H1 (cell line): ENCODE measurements at regions not wholly inside any gene's neighbourhood (a gene's known extent, or its start where the extent isn't known, plus 50 kb on each side); places are given as distances from the start of the nearest gene placed in this dataset.

ENCODE experiments used
- CTCF ChIA-PET: fragments of 300-600 bp; sonication (Branson Sonifier 250); formaldehyde crosslinking; loops from one replicate; lab custom pipeline; 2021; ENCODE audit not compliant: partially characterized antibody; lab: Charles Lee
- POLR2A ChIA-PET: fragments of 300-600 bp; sonication (Branson Sonifier 250); formaldehyde crosslinking; loops from one replicate; lab custom pipeline; 2021; ENCODE audit warnings: inconsistent platforms; ENCODE audit not compliant: partially characterized antibody; lab: Charles Lee
- DNase-seq, 2 experiments: peaks; one replicate each; pipeline versions ENCODE4 v3.0.0 to v3.0.0-alpha.2; 2010 to 2022; ENCODE audit warnings: low spot score in 2 of 2, low read depth in 1 of 2, mixed read lengths in 1 of 2
- FAIRE-seq: peaks from 2 replicates; lab custom pipeline; 2011; peaks lifted over from hg19 to GRCh38; lab: Jason Lieb, UNC
- H2AFZ ChIP-seq: 2 replicates; pipeline ENCODE4 v1.8.1; 2012; ENCODE audit warnings: low read length, inconsistent platforms
- H2AK5ac ChIP-seq: 2 replicates; pipeline ENCODE4 v1.6.1; 2013; ENCODE audit warnings: low read depth, low read length
- H2BK120ac ChIP-seq: replicated peaks from 2 replicates; pipeline ENCODE3; 2013; ENCODE audit warnings: low read depth, low read length, inconsistent platforms
- H2BK12ac ChIP-seq: 2 replicates; pipeline ENCODE4 v1.6.1; 2013; ENCODE audit warnings: low read depth, low read length
- H2BK15ac ChIP-seq: 2 replicates; pipeline ENCODE4 v1.6.1; 2013; ENCODE audit warnings: low read length
- H2BK20ac ChIP-seq: 2 replicates; pipeline ENCODE4 v1.6.1; 2013; ENCODE audit warnings: low read length
- H2BK5ac ChIP-seq: 2 replicates; pipeline ENCODE4 v1.6.1; 2013; ENCODE audit warnings: low read depth, low read length
- H3K14ac ChIP-seq: 2 replicates; pipeline ENCODE4 v1.6.1; 2013; ENCODE audit warnings: inconsistent platforms; ENCODE audit not compliant: insufficient read length
- H3K18ac ChIP-seq: 2 replicates; pipeline ENCODE4 v1.6.1; 2013; ENCODE audit warnings: low read length; ENCODE audit errors: extremely low read depth
- H3K23ac ChIP-seq: 2 replicates; pipeline ENCODE4 v1.6.1; 2013; ENCODE audit warnings: inconsistent platforms; ENCODE audit not compliant: insufficient read length
- H3K23me2 ChIP-seq: 2 replicates; pipeline ENCODE4 v1.6.1; 2013; ENCODE audit warnings: low read depth, low read length
- H3K27ac ChIP-seq: 2 replicates; pipeline ENCODE4 v1.6.1; 2011; ENCODE audit warnings: low read depth, low read length, inconsistent platforms
- H3K27me3 ChIP-seq, 4 experiments: replicated peaks in 1 of 4; 1 replicate in 1 of 4; 2 replicates in 3 of 4; pipeline versions ENCODE4 v1.6.1 to v1.8.1; 2011 to 2013; ENCODE audit warnings: low read length in 3 of 4, mild to moderate bottlenecking in 3 of 4, inconsistent platforms in 2 of 4, mixed read lengths in 2 of 4, moderate library complexity in 1 of 4; ENCODE audit not compliant: control insufficient read depth in 3 of 4, insufficient read depth in 3 of 4; ENCODE audit errors: extremely low read depth in 1 of 4
- H3K36me3 ChIP-seq, 4 experiments: 2 replicates each; pipeline versions ENCODE4 v1.6.1 to v1.8.1; 2011 to 2013; ENCODE audit warnings: mild to moderate bottlenecking in 4 of 4, low read length in 3 of 4, moderate library complexity in 2 of 4, control low read depth in 1 of 4, inconsistent platforms in 1 of 4; ENCODE audit not compliant: insufficient read depth in 4 of 4, control insufficient read depth in 2 of 4
- H3K4ac ChIP-seq: replicated peaks from 2 replicates; pipeline ENCODE3; 2013; ENCODE audit warnings: low read length, low read depth, mixed read lengths, inconsistent platforms; ENCODE audit not compliant: insufficient read length
- H3K4me1 ChIP-seq, 4 experiments: replicated peaks in 1 of 4; 1 replicate in 1 of 4; 2 replicates in 3 of 4; pipeline versions ENCODE4 v1.6.1 to v1.8.1; 2011 to 2013; ENCODE audit warnings: low read length in 3 of 4, inconsistent platforms in 2 of 4, mixed read lengths in 1 of 4; ENCODE audit not compliant: insufficient read depth in 4 of 4, control insufficient read depth in 3 of 4
- H3K4me2 ChIP-seq, 2 experiments: 2 replicates each; pipeline versions ENCODE4 v1.6.1 to v1.8.1; 2011 to 2013; ENCODE audit warnings: low read depth in 2 of 2, low read length in 2 of 2, control low read depth in 1 of 2, inconsistent platforms in 1 of 2, mild to moderate bottlenecking in 1 of 2; ENCODE audit not compliant: insufficient read depth in 1 of 2
- H3K4me3 ChIP-seq, 4 experiments: fragments of 200-600, 300-600 bp in 1 of 4; sonication (generic), shearing (Covaris generic), sonication (Bioruptor Twin) in 1 of 4; 2 replicates each; pipeline versions ENCODE4 v1.5.1 to v1.8.1; 2011 to 2016; ENCODE audit warnings: low read length in 4 of 4, low read depth in 3 of 4, control low read depth in 2 of 4, inconsistent platforms in 2 of 4, mild to moderate bottlenecking in 2 of 4, mixed read lengths in 1 of 4, moderate library complexity in 1 of 4; ENCODE audit not compliant: insufficient read depth in 2 of 4; ENCODE audit errors: extremely low read depth in 1 of 4
- H3K56ac ChIP-seq: replicated peaks from 2 replicates; pipeline ENCODE3; 2013; ENCODE audit warnings: low read depth, mild to moderate bottlenecking, mixed read lengths, low read length, inconsistent platforms; ENCODE audit not compliant: insufficient read length
- H3K79me1 ChIP-seq: 2 replicates; pipeline ENCODE4 v1.6.1; 2013; ENCODE audit warnings: low read depth, low read length, control low read depth
- H3K79me2 ChIP-seq, 2 experiments: 2 replicates each; pipeline versions ENCODE4 v1.6.1 to v1.8.1; 2012 to 2013; ENCODE audit warnings: low read length in 2 of 2, mild to moderate bottlenecking in 2 of 2, inconsistent platforms in 1 of 2; ENCODE audit not compliant: insufficient read depth in 2 of 2, control insufficient read depth in 1 of 2
- H3K9ac ChIP-seq, 4 experiments: replicated peaks in 1 of 4; 1 replicate in 1 of 4; 2 replicates in 3 of 4; pipeline versions ENCODE4 v1.6.1 to v1.8.1; 2011 to 2013; ENCODE audit warnings: low read depth in 3 of 4, low read length in 3 of 4, control low read depth in 2 of 4, mild to moderate bottlenecking in 2 of 4, moderate library complexity in 2 of 4, inconsistent platforms in 1 of 4; ENCODE audit errors: extremely low read depth in 1 of 4
- H3K9me3 ChIP-seq, 2 experiments: 2 replicates each; pipeline versions ENCODE4 v1.6.1 to v1.8.1; 2012 to 2013; ENCODE audit warnings: mild to moderate bottlenecking in 2 of 2, moderate library complexity in 2 of 2, control low read depth in 1 of 2, inconsistent platforms in 1 of 2, low read depth in 1 of 2, low read length in 1 of 2, mixed read lengths in 1 of 2; ENCODE audit not compliant: insufficient read depth in 2 of 2
- H4K20me1 ChIP-seq, 2 experiments: replicated peaks in 1 of 2; 2 replicates each; pipeline versions ENCODE3 to v1.8.1; 2011 to 2013; ENCODE audit warnings: inconsistent platforms in 2 of 2, low read length in 2 of 2, mild to moderate bottlenecking in 1 of 2; ENCODE audit not compliant: insufficient read depth in 2 of 2, control insufficient read depth in 1 of 2
- H4K5ac ChIP-seq: 2 replicates; pipeline ENCODE4 v1.6.1; 2013; ENCODE audit warnings: low read length, low read depth, mixed read lengths, inconsistent platforms; ENCODE audit not compliant: insufficient read length
- H4K8ac ChIP-seq: 2 replicates; pipeline ENCODE4 v1.8.0; 2013; ENCODE audit warnings: mild to moderate bottlenecking, moderate library complexity, low read length, inconsistent platforms; ENCODE audit not compliant: insufficient read depth; ENCODE audit errors: extremely low read depth
- H4K91ac ChIP-seq: replicated peaks from 2 replicates; pipeline ENCODE3; 2013; ENCODE audit warnings: low read length, mixed read lengths, inconsistent platforms; ENCODE audit not compliant: insufficient read length
- BCL11A ChIP-seq, 2 experiments: IDR thresholded peaks; one replicate each; pipeline ENCODE4 v1.6.1; 2011; ENCODE audit warnings: low read depth in 2 of 2, low read length in 2 of 2, mild to moderate bottlenecking in 2 of 2
- CBX5 ChIP-seq: fragments of 300-800, 300-1000 bp; sonication (generic); IDR thresholded peaks from 2 replicates; pipeline ENCODE4 v1.7.1; 2016; ENCODE audit warnings: antibody characterized with exemption, low read length, low read depth
- CREB1 ChIP-seq: IDR thresholded peaks from 2 replicates; pipeline ENCODE4 v1.6.1; 2012; ENCODE audit warnings: inconsistent platforms
- EP300 ChIP-seq, 2 experiments: IDR thresholded peaks; 1 replicate in 1 of 2; 2 replicates in 1 of 2; pipeline ENCODE4 v1.6.1; 2011 to 2012; ENCODE audit warnings: low read depth in 2 of 2, low read length in 2 of 2, mild to moderate bottlenecking in 2 of 2, borderline replicate concordance in 1 of 2, inconsistent platforms in 1 of 2, moderate library complexity in 1 of 2
- EZH2 ChIP-seq: fragments of 200-600 bp; sonication (generic); IDR thresholded peaks from 2 replicates; pipeline ENCODE4 v1.7.1; 2012; ENCODE audit warnings: low read depth, mild to moderate bottlenecking, moderate library complexity, low read length, inconsistent platforms; ENCODE audit not compliant: severe bottlenecking
- HDAC2 ChIP-seq, 2 experiments: fragments of 300-600 bp in 1 of 2; sonication (generic) in 1 of 2; IDR thresholded peaks; 2 replicates each; pipeline ENCODE4 v1.6.1; 2011 to 2012; ENCODE audit warnings: low read depth in 2 of 2, low read length in 2 of 2, mild to moderate bottlenecking in 2 of 2, moderate library complexity in 2 of 2, borderline replicate concordance in 1 of 2, inconsistent platforms in 1 of 2
- KDM1A ChIP-seq: fragments of 200-600, 300-600 bp; sonication (generic); IDR thresholded peaks from 2 replicates; pipeline ENCODE4 v1.7.1; 2016; ENCODE audit warnings: mild to moderate bottlenecking, low read length, borderline replicate concordance
- KDM4A ChIP-seq: IDR thresholded peaks from one replicate; pipeline ENCODE4 v1.7.1; 2012; ENCODE audit warnings: low read depth, mild to moderate bottlenecking, moderate library complexity, low read length, inconsistent platforms; ENCODE audit not compliant: severe bottlenecking
- KDM5A ChIP-seq: fragments of 200-600 bp; IDR thresholded peaks from 2 replicates; pipeline ENCODE4 v1.7.1; 2012; ENCODE audit warnings: mild to moderate bottlenecking, low read length, inconsistent platforms, mixed read lengths
- PHF8 ChIP-seq: fragments of 200-600 bp; sonication (generic); conservative IDR thresholded peaks from 2 replicates; pipeline ENCODE4 v1.7.1; 2012; ENCODE audit warnings: low read depth, mild to moderate bottlenecking, inconsistent platforms, low read length, moderate library complexity
- POLR2AphosphoS5 ChIP-seq: IDR thresholded peaks from 2 replicates; pipeline ENCODE4 v1.6.1; 2011; ENCODE audit warnings: low read depth, low read length
- RBBP5 ChIP-seq: IDR thresholded peaks from 2 replicates; pipeline ENCODE4 v1.7.1; 2012; ENCODE audit warnings: low read depth, mild to moderate bottlenecking, inconsistent platforms, low read length, moderate library complexity, borderline replicate concordance
- WGBS, 2 experiments: shearing (Covaris generic) in 1 of 2; methylation state at CpG; one replicate each; pipeline versions ENCODE4 v1.1.6 to v1.1.7; 2013 to 2015; ENCODE audit warnings: low lambda C conversion rate in 2 of 2, mixed read lengths in 2 of 2, inconsistent platforms in 1 of 2, low coverage in 1 of 2, missing lambda C conversion rate in 1 of 2; ENCODE audit not compliant: insufficient replicate concordance in 2 of 2, insufficient coverage in 1 of 2, insufficient read length in 1 of 2; ENCODE audit errors: extremely low coverage in 1 of 2, missing lambda C conversion rate in 1 of 2; 5-methylcytosine and 5-hydroxymethylcytosine counted together
- TF ChIP-seq, protein P1 (sequence below): IDR thresholded peaks from 2 replicates; pipeline ENCODE4 v1.6.1; 2011; ENCODE audit warnings: low read depth, mild to moderate bottlenecking, low read length; ENCODE audit not compliant: insufficient read depth

DNA sequence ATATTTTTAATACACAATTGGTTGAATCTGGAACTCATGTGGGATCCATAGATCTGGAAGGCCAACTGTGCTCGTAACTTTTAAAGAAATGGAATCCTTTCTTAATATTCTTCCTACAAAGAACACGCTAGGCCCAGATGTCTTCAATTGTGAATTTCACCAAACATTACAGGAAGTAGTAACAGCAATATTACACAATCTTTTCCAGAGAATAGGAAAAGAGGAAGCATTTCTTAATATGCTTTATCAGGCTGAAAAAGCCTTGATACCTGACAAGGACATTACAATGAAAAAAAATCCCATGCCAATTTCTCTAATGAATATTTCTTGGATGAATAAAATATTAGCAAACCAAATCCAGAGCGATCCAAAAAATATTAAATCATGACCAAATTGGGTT lies 80.3 kb upstream of the HAAO start:
- no peak overlapping the region for H4K8ac ChIP-seq
- no peak overlapping the region for H3K4me2 ChIP-seq
- DNase-seq (no peak), FAIRE-seq (no peak)
- ChIA-PET CTCF (interaction anchor here (3.5 kb wide), 1 partner anchor 14 kb away, joined by 24 read pairs; no protein-coding TSS in a partner anchor), POLR2A (no interaction called here)
- H2BK12ac ChIP-seq, result no peak overlapping the region
- H3K18ac ChIP-seq, result no peak overlapping the region
- H3K4ac ChIP-seq, result no peak overlapping the region
- no peak overlapping the region for H3K56ac ChIP-seq
- H4K20me1 ChIP-seq, result no peaks in the 10 kb centered on the region
- H3K79me2 ChIP-seq, result no peaks in the 10 kb centered on the region
- no peaks in the 10 kb centered on the region for H3K79me1 ChIP-seq
- no peak overlapping the region for H2AFZ ChIP-seq
- H3K27ac ChIP-seq, result no peak overlapping the region
- peaks cover 9 to 10% of the 10 kb centered on the region in 2 experiments; a peak in 2 of 4 replicates for H3K9me3 ChIP-seq
- H2BK120ac ChIP-seq, result no peak overlapping the region
- no peak overlapping the region for H4K5ac ChIP-seq
- no peak overlapping the region for H2BK5ac ChIP-seq
- H3K23me2 ChIP-seq, result no peaks in the 10 kb centered on the region
- H3K27me3 ChIP-seq, result no peaks in the 10 kb centered on the region
- no peak overlapping the region for H3K14ac ChIP-seq
- H2AK5ac ChIP-seq, result no peak overlapping the region
- H4K91ac ChIP-seq, result no peak overlapping the region
- TF ChIP-seq KDM1A, result no peak
- TF ChIP-seq BCL11A (IDR thresholded peaks at IDR 0.05; ENCODE audit: low read depth in 2 of 2, low read length in 2 of 2), result no peak
- TF ChIP-seq PHF8, result no peak
- TF ChIP-seq HDAC2 (IDR thresholded peaks at IDR 0.05; ENCODE audit: borderline replicate concordance in 1 of 2, low read depth in 2 of 2, low read length in 2 of 2), result no peak
- no peak for TF ChIP-seq CREB1
- TF ChIP-seq POLR2AphosphoS5, result no peak
- TF ChIP-seq CBX5, result no peak
- TF ChIP-seq, protein P1, sequence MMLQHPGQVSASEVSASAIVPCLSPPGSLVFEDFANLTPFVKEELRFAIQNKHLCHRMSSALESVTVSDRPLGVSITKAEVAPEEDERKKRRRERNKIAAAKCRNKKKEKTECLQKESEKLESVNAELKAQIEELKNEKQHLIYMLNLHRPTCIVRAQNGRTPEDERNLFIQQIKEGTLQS, result no peak
- no peak for TF ChIP-seq EZH2
- TF ChIP-seq KDM4A, result no peak
- no peak for TF ChIP-seq RBBP5
- TF ChIP-seq KDM5A, result no peak
- TF ChIP-seq EP300 (IDR thresholded peaks at IDR 0.05; ENCODE audit: borderline replicate concordance in 1 of 2, low read depth in 2 of 2, low read length in 2 of 2), result no peak
- no peak overlapping the region for H2BK15ac ChIP-seq
- WGBS, 2 experiments, result 90% methylated on average over 3 of the region's 3 CpGs; no CpG with 5 or more reads in 1 of the 2 experiments
- H3K4me3 ChIP-seq, result no peak overlapping the region
- H3K9ac ChIP-seq, result no peak overlapping the region
- no peak overlapping the region for H2BK20ac ChIP-seq
- no peak overlapping the region for H3K23ac ChIP-seq
- H3K4me1 ChIP-seq, result no peaks in the 10 kb centered on the region
- H3K36me3 ChIP-seq, result no peaks in the 10 kb centered on the region
